GM18861 (cell line): ENCODE measurements at regions not wholly inside any gene's neighbourhood (a gene's known extent, or its start where the extent isn't known, plus 50 kb on each side); places are given as distances from the start of the nearest gene placed in this dataset.

Source experiments
- ATAC-seq: cut with Tn5 transposase; IDR thresholded peaks from one replicate; pipeline ENCODE4 v1.9.1; 2021; ENCODE audit not compliant: unreplicated experiment

DNA sequence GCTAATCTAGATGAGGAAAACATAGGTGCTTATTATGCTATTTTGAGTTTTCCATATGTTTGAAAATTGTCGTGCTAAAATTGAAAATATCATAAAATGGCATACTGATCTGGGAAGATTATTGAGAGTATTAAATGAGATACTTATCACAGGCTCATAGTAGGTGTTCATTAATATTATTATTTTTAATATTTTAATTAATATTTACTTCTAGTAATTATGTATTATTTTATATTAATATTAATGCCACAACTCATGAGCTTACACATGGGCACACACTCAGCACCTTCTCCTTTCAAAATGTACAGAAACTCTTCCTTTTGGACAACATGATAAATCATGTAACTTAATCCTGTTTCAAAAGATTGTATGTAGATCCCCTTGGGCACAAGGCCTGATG, 223.6 kb downstream of the RAB28 start:
- no peak for ATAC-seq

- no peak for ATAC-seq
Observed at GRCh38 chr4:13250263-13250662, 233.9 kb downstream of the RAB28 start.

DNA sequence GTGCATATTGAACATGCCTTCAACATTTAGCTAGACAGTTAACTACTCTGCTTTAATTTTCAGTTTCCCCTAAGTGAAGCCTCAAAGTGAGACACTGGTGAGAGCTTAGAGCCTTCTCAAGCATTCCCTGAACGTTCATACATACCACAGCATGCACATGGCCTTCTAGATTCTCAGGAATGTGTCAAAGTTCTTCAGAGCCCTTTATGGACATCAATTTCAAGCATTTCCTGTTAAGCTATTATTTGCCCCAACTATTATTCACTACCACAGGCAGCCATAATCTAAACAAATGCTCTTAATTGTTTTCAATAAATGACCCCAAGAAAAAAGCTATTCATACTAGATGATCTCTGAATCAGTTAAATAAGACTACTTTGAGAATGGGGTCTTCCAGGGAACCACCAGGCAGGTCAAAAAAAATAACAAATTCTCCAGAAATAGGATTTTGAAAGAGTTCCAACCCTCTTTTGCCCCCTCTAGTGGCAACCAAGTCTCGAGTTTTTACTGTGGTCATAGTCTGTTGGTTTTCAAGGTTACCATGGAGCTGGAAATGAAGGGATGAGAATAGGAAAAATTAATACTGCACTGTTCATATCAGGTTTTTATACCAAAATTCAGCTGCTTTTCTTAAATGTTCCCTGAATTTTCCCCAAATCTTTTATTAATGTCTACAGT, 235.4 kb downstream of the RAB28 start:
- no peak for ATAC-seq

DNA sequence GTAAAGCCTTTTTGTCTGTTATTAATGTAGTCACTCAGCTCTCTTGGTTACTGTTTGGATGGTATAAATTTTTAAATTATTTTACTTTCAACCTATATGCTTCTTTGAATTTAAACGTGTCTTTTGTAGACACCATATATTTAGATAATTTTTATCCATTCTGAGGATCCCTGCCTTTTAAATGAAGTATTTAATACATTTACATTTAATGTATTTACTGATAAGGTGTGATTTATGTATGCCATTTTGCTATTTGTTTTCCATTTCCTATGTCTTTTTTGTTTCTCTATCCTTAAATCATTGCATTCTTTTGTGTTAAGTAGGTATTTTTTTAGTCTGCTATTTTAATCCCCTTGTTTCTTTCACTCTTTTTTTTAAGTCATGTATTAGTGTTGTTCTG, 238.0 kb downstream of the RAB28 start:
- ATAC-seq: no peak

DNA sequence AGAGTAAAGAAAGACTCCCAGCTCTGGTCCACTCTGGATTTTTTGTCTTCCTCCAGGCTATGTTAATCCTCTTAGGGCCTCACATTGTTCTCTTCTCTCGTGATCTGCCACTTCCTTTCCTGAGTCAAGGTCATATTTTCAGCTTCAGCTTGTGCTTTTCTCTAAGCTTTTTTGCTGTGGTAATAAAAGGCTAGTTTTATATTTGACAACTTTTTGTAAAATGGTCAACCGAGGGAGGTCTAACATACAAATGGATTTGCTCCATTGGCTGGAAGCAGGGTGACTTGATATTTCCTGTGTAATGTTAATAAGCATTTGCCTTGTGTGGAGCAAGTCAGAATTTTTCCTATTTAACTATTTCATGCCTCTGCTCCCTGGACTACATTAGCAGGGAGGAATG, 239.7 kb downstream of the RAB28 start:
- no peak for ATAC-seq

- no peak for ATAC-seq
Observed at GRCh38 chr4:13243152-13243551, 241.0 kb downstream of the RAB28 start.

GRCh38 chr4:13240066-13240465, 244.1 kb downstream of the RAB28 start:
- no peak for ATAC-seq

DNA sequence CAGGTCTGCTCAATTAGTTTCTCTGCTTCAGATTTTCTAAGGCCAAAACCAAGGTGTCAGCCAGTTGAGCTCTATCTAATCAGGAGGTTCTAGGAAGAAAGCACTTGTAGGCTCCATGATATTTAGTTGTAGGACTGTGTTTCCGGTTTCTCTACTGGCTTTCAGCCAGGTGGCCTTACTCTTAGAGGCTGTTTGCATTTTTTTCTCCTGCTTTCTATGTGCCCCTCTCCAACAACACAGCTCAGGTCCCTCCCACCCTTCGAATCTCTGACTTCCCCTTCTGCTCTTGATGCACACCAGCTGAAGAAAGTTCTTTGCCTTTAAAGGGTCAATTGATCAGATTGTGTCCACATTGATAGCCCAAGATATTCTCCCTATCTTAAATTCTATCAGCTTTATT, 245.2 kb downstream of the RAB28 start:
- no peak for ATAC-seq

- no peak for ATAC-seq
Observed at GRCh38 chr4:13236485-13236884, 247.7 kb downstream of the RAB28 start.

GRCh38 chr4:13233755-13234154, 250.4 kb downstream of the RAB28 start:
- no peak for ATAC-seq

DNA sequence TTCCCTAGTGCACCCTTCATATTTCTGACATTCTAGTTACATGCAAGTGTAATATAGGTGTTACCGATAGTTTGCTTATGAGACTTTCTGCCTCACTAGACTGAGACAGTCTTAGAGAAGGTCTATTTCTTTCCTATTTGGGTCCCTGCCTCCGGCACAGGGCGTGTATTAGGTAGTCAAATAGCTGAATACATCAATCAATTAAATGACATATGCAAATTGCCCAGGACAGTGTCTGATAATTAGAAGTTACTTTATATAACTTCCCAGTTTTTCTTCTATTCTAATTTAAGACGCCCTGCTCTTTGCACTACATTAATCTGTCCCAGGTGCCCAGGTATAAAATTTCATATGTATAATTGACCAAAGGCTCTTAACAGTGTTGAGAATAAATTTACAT, 264.2 kb downstream of the RAB28 start:
- ATAC-seq: no peak

GRCh38 chr4:13218326-13218958, 265.7 kb downstream of the RAB28 start:
- ATAC-seq: no peak

- ATAC-seq: no peak
Observed at GRCh38 chr4:13215560-13215959, 268.6 kb downstream of the RAB28 start.

DNA sequence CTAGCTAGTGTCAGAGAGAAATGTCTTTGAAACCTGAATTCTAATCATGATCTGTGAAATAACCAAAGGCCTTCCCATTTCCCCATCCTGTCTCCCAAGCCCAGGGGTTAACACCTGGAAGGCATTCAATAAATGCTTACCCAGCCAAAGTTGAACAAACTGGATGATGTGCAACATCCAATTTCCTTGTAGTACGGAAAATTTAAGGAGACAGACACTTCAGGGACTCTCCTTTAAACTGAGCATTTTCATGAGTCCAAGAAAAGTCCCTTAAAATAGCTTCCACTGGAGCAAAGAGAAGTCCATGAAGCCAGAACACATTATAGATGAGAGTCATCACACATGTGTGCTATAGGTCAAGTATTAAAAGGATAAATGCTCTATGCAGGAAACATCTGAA, 271.2 kb downstream of the RAB28 start:
- ATAC-seq: no peak

DNA sequence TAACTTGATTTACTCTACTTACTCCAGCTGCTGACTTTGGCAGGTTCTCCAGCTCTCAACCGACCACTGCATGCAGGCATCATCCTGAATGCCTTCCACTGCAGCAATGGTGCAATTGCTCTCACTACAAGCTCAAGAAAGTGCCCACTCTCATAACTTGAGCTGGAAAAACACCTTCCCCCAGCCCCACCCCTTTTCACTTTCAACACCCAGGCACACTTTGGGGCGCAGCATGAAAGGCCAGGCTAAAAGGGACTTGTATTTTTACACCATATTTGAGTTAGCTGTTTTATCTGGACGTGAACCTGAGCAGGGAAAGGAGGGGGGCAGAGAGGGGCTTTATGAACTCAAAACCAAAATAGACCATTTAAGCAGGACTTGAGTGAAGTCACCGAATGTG, 274.5 kb downstream of the RAB28 start:
- no peak for ATAC-seq

DNA sequence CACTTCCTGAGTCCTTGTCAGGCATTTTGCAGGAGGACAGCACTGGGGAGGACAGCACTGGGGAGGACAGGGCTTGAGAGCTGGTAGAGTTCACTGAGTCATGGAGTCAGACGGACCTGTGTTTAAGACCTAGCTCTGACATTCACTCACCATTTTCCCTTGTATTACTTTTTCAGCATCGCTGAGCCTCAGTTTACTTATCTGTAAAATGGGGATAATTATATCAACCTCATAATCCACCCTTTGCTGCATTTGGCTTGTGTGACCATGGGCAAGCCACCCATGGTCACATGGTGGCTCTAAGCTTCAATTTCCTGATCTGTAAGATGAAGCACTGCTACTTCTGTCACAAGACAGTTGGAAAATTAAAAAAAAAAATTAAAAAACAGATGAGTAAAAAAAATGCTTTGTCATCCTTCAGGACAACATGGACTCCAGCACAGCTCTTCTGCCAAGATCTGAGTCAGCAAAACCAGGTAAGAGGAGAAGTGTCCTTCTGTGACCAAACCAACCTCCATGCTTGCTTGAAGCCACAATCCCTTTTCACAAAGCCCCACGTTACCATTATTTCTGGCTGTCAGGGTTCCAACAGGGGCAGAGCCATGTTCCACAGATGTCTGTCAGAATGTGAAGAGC, 275.5 kb downstream of the RAB28 start:
- no peak for ATAC-seq

- no peak for ATAC-seq
Observed at GRCh38 chr4:13207226-13207625, 276.9 kb downstream of the RAB28 start.

DNA sequence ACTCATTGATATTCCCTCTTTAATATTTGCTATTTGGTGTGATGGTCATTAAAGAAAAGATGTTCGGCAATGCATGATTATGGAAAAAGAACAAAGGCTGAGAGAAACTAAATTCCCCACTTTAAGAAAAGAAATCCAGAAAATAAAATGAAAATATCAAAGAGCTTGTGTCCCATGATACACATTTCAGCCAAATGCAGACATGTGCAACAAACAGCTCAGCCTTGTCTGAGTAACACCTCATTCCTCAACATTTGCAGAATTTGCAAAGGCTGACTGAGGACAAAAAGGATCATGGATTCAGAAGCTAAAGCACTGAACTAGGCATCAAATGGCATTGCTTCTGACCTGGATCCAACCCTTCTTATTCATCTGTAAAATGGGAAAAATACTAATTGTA, 281.0 kb downstream of the RAB28 start:
- no peak for ATAC-seq

DNA sequence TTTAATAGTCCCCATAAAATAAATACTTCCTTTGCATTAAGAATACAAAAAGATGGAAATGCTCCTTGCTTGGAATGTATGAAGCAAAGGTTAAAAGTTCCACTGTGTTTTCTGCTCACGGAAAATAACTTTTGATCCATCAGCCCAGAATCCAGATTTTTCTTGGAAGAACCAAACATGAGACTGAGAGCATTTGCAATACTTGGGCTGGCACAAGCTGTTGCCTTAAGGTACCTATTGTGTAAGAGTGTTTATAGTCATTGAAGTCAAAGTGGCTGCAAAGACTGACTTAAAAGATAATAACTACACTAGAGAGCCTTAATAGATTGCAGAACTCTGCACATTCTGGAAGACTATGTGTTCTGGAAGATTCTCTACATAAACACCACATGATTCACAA, 281.4 kb downstream of the RAB28 start:
- no peak for ATAC-seq

DNA sequence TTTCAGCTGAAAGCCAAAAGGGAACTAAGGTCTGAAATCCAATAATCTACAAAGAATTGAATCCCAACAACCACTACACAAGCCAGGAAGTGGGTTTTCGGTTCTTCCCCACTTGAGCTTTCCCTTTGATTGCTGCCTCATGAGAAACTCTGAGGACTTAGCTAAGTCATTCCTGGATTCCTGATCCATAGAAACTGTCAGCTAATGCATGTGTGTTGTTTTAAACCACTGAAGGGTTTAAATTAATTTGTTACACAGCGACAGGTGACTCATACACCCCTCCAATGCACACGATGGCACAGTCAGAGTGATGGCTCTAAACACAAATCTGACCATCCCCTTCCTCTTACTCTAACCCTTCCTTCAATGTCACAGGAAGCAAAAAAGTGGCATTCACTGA, 282.9 kb downstream of the RAB28 start:
- ATAC-seq: no peak

DNA sequence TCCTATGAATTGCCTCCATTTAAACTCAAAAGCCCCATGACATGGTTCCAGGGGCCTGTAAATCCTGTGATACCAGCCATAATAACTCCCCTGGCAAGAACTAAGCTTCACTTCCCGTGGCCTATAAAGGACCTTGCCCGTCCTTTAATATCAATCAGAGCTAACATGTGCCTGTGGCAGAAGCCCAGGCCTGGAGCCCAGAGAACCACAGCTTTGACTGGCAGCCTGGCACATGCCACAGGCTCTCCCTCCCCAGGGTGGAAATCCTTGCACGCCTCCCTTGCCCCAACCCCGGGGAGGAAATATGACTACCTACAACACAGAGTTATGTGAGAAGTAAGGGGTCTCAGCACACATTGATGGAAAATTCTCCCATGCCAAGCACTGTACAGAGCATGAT, 287.4 kb downstream of the RAB28 start:
- ATAC-seq: no peak

DNA sequence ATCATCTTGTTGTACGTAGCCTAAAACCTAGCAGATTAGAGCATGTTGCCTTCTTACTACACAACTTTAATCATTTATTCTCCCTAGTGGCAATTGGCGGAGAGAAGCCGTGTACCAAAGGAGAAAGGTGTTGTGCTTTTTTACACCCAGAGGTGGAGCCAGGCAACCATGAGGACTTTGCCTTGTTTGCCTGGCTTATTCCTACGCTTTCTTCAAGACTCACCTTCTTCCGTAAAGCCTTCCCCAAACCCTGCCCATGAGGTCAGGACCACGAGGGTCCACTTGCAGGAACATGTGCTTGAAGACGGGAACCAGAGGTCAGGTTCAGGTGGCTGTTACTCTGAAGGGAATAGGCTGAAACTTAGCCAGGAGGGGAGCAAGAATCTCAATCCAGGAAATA, 290.5 kb downstream of the RAB28 start:
- ATAC-seq: no peak
